T follicular helper cell (primary cell): ENCODE measurements at regions not wholly inside any gene's neighbourhood (a gene's known extent, or its start where the extent isn't known, plus 50 kb on each side); places are given as distances from the start of the nearest gene placed in this dataset.
"Not testable (repeated sequence)": the region's sequence is repeated elsewhere in the genome, so short reads cannot be mapped to it uniquely, and the experiment has no call there.

Experiments
- DNase-seq: peaks from one replicate; pipeline ENCODE4 v3.0.0-alpha.2; 2020; ENCODE audit warnings: low read depth

GRCh38 chrX:74251006-74251930 lies 52.7 kb upstream of the ZCCHC13 start:
- no peak for DNase-seq

- DNase-seq, result no peak
These were observed 53.4 kb upstream of the ZCCHC13 start for GRCh38 chrX:74250574-74250973.

GRCh38 chrX:74249963-74250362 lies 54.0 kb upstream of the ZCCHC13 start:
- DNase-seq, result no peak

GRCh38 chrX:74248889-74249288 lies 55.1 kb upstream of the ZCCHC13 start:
- DNase-seq, result no peak

- no peak for DNase-seq
These were observed 57.5 kb upstream of the ZCCHC13 start for GRCh38 chrX:74246524-74246923.

GRCh38 chrX:74242484-74243138 lies 61.4 kb upstream of the ZCCHC13 start:
- DNase-seq, result no peak

- no peak for DNase-seq
These were observed 61.9 kb upstream of the ZCCHC13 start for GRCh38 chrX:74242050-74242449.

- DNase-seq, result no peak
These were observed 65.2 kb upstream of the ZCCHC13 start for GRCh38 chrX:74238771-74239170.

GRCh38 chrX:74234818-74235217 lies 69.2 kb upstream of the ZCCHC13 start:
- DNase-seq, result no peak

- no peak for DNase-seq
These were observed 71.1 kb upstream of the ZCCHC13 start for GRCh38 chrX:74232859-74233258.

- no peak for DNase-seq
These were observed 72.4 kb upstream of the ZCCHC13 start for GRCh38 chrX:74231625-74232024.

GRCh38 chrX:74230094-74230493 lies 73.9 kb upstream of the ZCCHC13 start:
- no peak for DNase-seq

GRCh38 chrX:74225111-74225510 lies 78.9 kb upstream of the ZCCHC13 start:
- no peak for DNase-seq

- no peak for DNase-seq
These were observed 83.7 kb upstream of the ZCCHC13 start for GRCh38 chrX:74220277-74220676.

GRCh38 chrX:74218895-74219294 lies 85.1 kb upstream of the ZCCHC13 start:
- no peak for DNase-seq

GRCh38 chrX:74216421-74216820 lies 87.6 kb upstream of the ZCCHC13 start:
- DNase-seq, result no peak

GRCh38 chrX:74211911-74212310 lies 92.1 kb upstream of the ZCCHC13 start:
- DNase-seq, result no peak

GRCh38 chrX:74207539-74207938 lies 96.4 kb upstream of the ZCCHC13 start:
- DNase-seq, result no peak

GRCh38 chrX:74195605-74196004 lies 108.4 kb upstream of the ZCCHC13 start:
- no peak for DNase-seq

- DNase-seq, result no peak
These were observed 108.9 kb upstream of the ZCCHC13 start for GRCh38 chrX:74195120-74195519.

- DNase-seq, result no peak
These were observed 116.8 kb upstream of the ZCCHC13 start for GRCh38 chrX:74187211-74187610.

- DNase-seq, result not testable (repeated sequence)
These were observed 120.9 kb upstream of the ZCCHC13 start for GRCh38 chrX:74183047-74183446.

- DNase-seq, result not testable (repeated sequence)
These were observed 122.0 kb upstream of the ZCCHC13 start for GRCh38 chrX:74181976-74182375.
